ENCODE measurements at regions not wholly inside any gene's neighbourhood (a gene's known extent, or its start where the extent isn't known, plus 50 kb on each side); places are given as distances from the start of the nearest gene placed in this dataset.

DNA sequence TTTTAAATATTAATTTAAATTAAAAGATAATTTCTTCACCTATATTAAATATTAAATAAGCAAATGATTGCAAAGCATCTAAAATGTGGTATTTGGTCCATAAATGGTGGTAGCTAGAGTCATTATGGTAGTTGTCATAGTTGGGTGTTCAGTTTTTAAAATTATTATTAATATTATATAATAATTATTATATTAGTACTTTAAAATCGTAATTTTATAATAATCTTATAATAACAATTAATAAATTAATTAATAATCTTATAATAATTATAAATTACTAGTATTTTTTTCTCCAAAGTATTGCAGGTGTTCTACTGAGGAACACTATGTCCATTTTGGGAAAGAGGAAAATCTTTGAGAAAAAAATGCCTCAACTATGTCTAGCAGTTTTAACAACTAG lies 835.5 kb upstream of the GCFC2 start:
- TF ChIP-seq GATA2 (IDR thresholded peaks at IDR 0.05; ENCODE audit: insufficient read depth, insufficient read length, low read depth, low read length) (no peak), JUN (IDR thresholded peaks at IDR 0.05; ENCODE audit: borderline replicate concordance, insufficient read depth, insufficient read length, low read depth) (no peak), EZH2 (IDR thresholded peaks at IDR 0.05; ENCODE audit: borderline replicate concordance, low read depth, low read length, severe bottlenecking) (no peak), POLR2AphosphoS5 (IDR thresholded peaks at IDR 0.05; ENCODE audit: insufficient read depth, low read depth, low read length) (no peak), POLR2A (IDR thresholded peaks at IDR 0.05; ENCODE audit: low read depth, low read length) (no peak), MYC (IDR thresholded peaks at IDR 0.05; ENCODE audit: low read depth, low read length) (no peak), FOS (IDR thresholded peaks at IDR 0.05; ENCODE audit: borderline replicate concordance, insufficient read depth, low read length) (no peak)
- TF ChIP-seq, protein P1, sequence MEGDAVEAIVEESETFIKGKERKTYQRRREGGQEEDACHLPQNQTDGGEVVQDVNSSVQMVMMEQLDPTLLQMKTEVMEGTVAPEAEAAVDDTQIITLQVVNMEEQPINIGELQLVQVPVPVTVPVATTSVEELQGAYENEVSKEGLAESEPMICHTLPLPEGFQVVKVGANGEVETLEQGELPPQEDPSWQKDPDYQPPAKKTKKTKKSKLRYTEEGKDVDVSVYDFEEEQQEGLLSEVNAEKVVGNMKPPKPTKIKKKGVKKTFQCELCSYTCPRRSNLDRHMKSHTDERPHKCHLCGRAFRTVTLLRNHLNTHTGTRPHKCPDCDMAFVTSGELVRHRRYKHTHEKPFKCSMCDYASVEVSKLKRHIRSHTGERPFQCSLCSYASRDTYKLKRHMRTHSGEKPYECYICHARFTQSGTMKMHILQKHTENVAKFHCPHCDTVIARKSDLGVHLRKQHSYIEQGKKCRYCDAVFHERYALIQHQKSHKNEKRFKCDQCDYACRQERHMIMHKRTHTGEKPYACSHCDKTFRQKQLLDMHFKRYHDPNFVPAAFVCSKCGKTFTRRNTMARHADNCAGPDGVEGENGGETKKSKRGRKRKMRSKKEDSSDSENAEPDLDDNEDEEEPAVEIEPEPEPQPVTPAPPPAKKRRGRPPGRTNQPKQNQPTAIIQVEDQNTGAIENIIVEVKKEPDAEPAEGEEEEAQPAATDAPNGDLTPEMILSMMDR (IDR thresholded peaks at IDR 0.05; ENCODE audit: extremely low read depth in 1 of 2, insufficient read depth in 1 of 2, low read depth in 1 of 2, low read length in 2 of 2): no peak
- TF ChIP-seq, protein P2, sequence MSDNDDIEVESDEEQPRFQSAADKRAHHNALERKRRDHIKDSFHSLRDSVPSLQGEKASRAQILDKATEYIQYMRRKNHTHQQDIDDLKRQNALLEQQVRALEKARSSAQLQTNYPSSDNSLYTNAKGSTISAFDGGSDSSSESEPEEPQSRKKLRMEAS (IDR thresholded peaks at IDR 0.05; ENCODE audit: insufficient read depth, insufficient read length): no peak
- Histone ChIP-seq H2AFZ (ENCODE audit: low read depth, low read length) (no peak overlapping the region), H4K20me1 (replicated peaks; ENCODE audit: control insufficient read depth, extremely low read depth, insufficient read depth, low read length) (no peaks in the 10 kb centered on the region), H3K9ac (replicated peaks; ENCODE audit: extremely low read depth, insufficient read depth, low read length) (no peak overlapping the region), H3K4me3 (replicated peaks in 1 of 3; ENCODE audit: insufficient read depth in 1 of 3, low read depth in 1 of 3, low read length in 3 of 3) (no peak overlapping the region), H3K36me3 (ENCODE audit: control insufficient read depth in 2 of 2, extremely low read depth in 1 of 2, insufficient read depth in 2 of 2, low read length in 2 of 2) (no peaks in the 10 kb centered on the region), H3K79me2 (ENCODE audit: control insufficient read depth, insufficient read depth, low read length) (no peaks in the 10 kb centered on the region), H3K9me3 (replicated peaks; ENCODE audit: control insufficient read depth, insufficient read depth, low read length) (no peaks in the 10 kb centered on the region), H3K27ac (ENCODE audit: insufficient read depth, low read depth, low read length) (no peak overlapping the region), H3K9me1 (replicated peaks; ENCODE audit: control insufficient read depth, extremely low read depth, insufficient read depth, low read length) (no peaks in the 10 kb centered on the region), H3K27me3 (ENCODE audit: control insufficient read depth in 2 of 2, insufficient read depth in 2 of 2, low read length in 2 of 2) (no peaks in the 10 kb centered on the region), H3K4me1 (ENCODE audit: control insufficient read depth, extremely low read depth, insufficient read depth, low read length) (no peaks in the 10 kb centered on the region), H3K4me2 (ENCODE audit: insufficient read depth, low read length) (no peak overlapping the region)
- BruUV-seq (replicated peaks): no TSS peak
- FAIRE-seq (no peak), DNase-seq (ENCODE audit: low read depth, low spot score) (no peak)
- intact Hi-C loops (cut with micrococcal nuclease) (no loop called here), dilution Hi-C loops (cut with MboI; ENCODE audit: extremely low pct_ligation_motif_present, low sequenced_read_pairs) (no loop called here)
- ChIA-PET CTCF (no interaction called here), POLR2A (no interaction called here)

Measured in endothelial cell of umbilical vein (primary cell).